Ovary (tissue), 7 donors: ENCODE measurements at regions not wholly inside any gene's neighbourhood (a gene's known extent, or its start where the extent isn't known, plus 50 kb on each side); places are given as distances from the start of the nearest gene placed in this dataset.

Source experiments
- DNase-seq, 5 donors: peaks; one replicate each; pipeline ENCODE4 v3.0.0-alpha.2; 2019 to 2020
- H3K27ac ChIP-seq, 2 donors: fragments of 200-600 bp; one replicate each; pipeline versions ENCODE4 v1.5.1 to v1.8.0; 2019 to 2022
- H3K27me3 ChIP-seq: fragments of 200-600 bp; one replicate; pipeline ENCODE4 v1.8.0; 2022
- H3K36me3 ChIP-seq: fragments of 200-600 bp; sonication (generic); one replicate; pipeline ENCODE4 v1.5.1; 2019
- H3K4me1 ChIP-seq: one replicate; pipeline ENCODE4 v1.8.1; 2013; ENCODE audit warnings: mild to moderate bottlenecking, moderate library complexity; ENCODE audit not compliant: insufficient read depth
- H3K4me3 ChIP-seq: fragments of 200-600 bp; sonication (generic); one replicate; pipeline ENCODE4 v1.5.1; 2017
- H3K9me3 ChIP-seq, 2 donors: fragments of 200-600 bp in 1 of 2; sonication (generic) in 1 of 2; one replicate each; pipeline versions ENCODE4 v1.5.1 to v1.8.1; 2013 to 2019; ENCODE audit warnings: mild to moderate bottlenecking in 1 of 2, moderate library complexity in 1 of 2
- CTCF ChIP-seq, 3 donors: fragments of 450-650 bp in 2 of 3; fragments of 200-600 bp in 1 of 3; IDR thresholded peaks; one replicate each; pipeline versions ENCODE4 v1.5.1 to v1.8.0; 2016 to 2022; ENCODE audit warnings: antibody characterized with exemption in 3 of 3, mild to moderate bottlenecking in 1 of 3
- EP300 ChIP-seq: sonication (generic); formaldehyde crosslinking; IDR thresholded peaks from one replicate; pipeline ENCODE4 v1.6.1; 2017; ENCODE audit warnings: antibody characterized with exemption
- POLR2A ChIP-seq: fragments of 450-650 bp; IDR thresholded peaks from one replicate; pipeline ENCODE4 v1.6.1; 2017; ENCODE audit warnings: antibody characterized with exemption, mild to moderate bottlenecking, moderate library complexity
- WGBS, 3 donors: extraction: QIAGEN DNeasy Blood & Tissue Kit in 1 of 3; methylation state at CpG; one replicate each; pipeline versions ENCODE4 v1.1.5 to v1.1.7; 2013 to 2017; 5-methylcytosine and 5-hydroxymethylcytosine counted together
- intact Hi-C, 4 donors: fragments of 100-400 bp; cut with DNase I; formaldehyde crosslinking; loops; one replicate each; pipeline versions ENCODE4 v1.11.0 to v1.15.1; 2022 to 2023
- donor health status: DM: no; HTN: no; CAD: no; lungs with moderate emphysema.
- donor health status: DM: no; HTN: no; CAD: no.
- donor health status: Bipolar disorder and iron deficiency.
- donor health status: DM: no; HTN: no; CAD: no.
- donor health status: DM: yes; HTN: yes; CAD: no.

- WGBS, 3 donors, result 55 to 67% (median 60%) methylated on average over 17 of the region's 17 CpGs
- no peak for DNase-seq
- Histone ChIP-seq H3K9me3 (no peaks in the 10 kb centered on the region), H3K4me1 (peaks cover 4% of the 10 kb centered on the region), H3K4me3 (no peak overlapping the region), H3K36me3 (no peaks in the 10 kb centered on the region), H3K27me3 (no peaks in the 10 kb centered on the region), H3K27ac (no peak overlapping the region)
- TF ChIP-seq EP300 (no peak), POLR2A (no peak), CTCF (IDR thresholded peaks at IDR 0.05) (no peak)
- intact Hi-C loops, result no loop called here
These were observed 90.7 kb upstream of the RGMA start for GRCh38 chr15:93179700-93180102.

- TF ChIP-seq POLR2A, result no peak
- TF ChIP-seq CTCF (IDR thresholded peaks at IDR 0.05), result no peak
- no peak for TF ChIP-seq EP300
- no peaks in the 10 kb centered on the region for H3K9me3 ChIP-seq
- H3K4me3 ChIP-seq, result no peak overlapping the region
- 46 to 47% (median 47%) methylated on average over 15 of the region's 15 CpGs for WGBS, 3 donors
- H3K4me1 ChIP-seq, result peaks cover 4% of the 10 kb centered on the region
- H3K27me3 ChIP-seq, result no peaks in the 10 kb centered on the region
- intact Hi-C loops, result no loop called here
- H3K27ac ChIP-seq, result no peak overlapping the region
- no peaks in the 10 kb centered on the region for H3K36me3 ChIP-seq
- DNase-seq, result peak in 3 of 5 donors; percentile 28 to 43 (median 28)
These were observed 90.1 kb upstream of the RGMA start for GRCh38 chr15:93179072-93179471.

GRCh38 chr15:93178371-93178770, 89.4 kb upstream of the RGMA start:
- 89 to 91% (median 90%) methylated on average over 8 of the region's 8 CpGs for WGBS, 3 donors
- Histone ChIP-seq H3K27me3 (no peaks in the 10 kb centered on the region), H3K9me3 (no peaks in the 10 kb centered on the region), H3K4me3 (no peak overlapping the region), H3K27ac (no peak overlapping the region), H3K4me1 (peaks cover 4% of the 10 kb centered on the region), H3K36me3 (no peaks in the 10 kb centered on the region)
- no peak for TF ChIP-seq POLR2A
- no peak for TF ChIP-seq EP300
- no peak for TF ChIP-seq CTCF (IDR thresholded peaks at IDR 0.05)
- intact Hi-C loops, result no loop called here
- DNase-seq, result no peak

- peaks cover 4% of the 10 kb centered on the region for H3K4me1 ChIP-seq
- no peak overlapping the region for H3K27ac ChIP-seq
- no peak overlapping the region for H3K4me3 ChIP-seq
- no peaks in the 10 kb centered on the region for H3K36me3 ChIP-seq
- TF ChIP-seq POLR2A (no peak), CTCF (IDR thresholded peaks at IDR 0.05) (no peak), EP300 (no peak)
- no peaks in the 10 kb centered on the region for H3K9me3 ChIP-seq
- 77 to 82% (median 78%) methylated on average over 4 of the region's 4 CpGs for WGBS, 3 donors
- H3K27me3 ChIP-seq, result no peaks in the 10 kb centered on the region
- intact Hi-C loops, result no loop called here
- DNase-seq, result no peak
These were observed 87.1 kb upstream of the RGMA start for GRCh38 chr15:93176065-93176464.

GRCh38 chr15:93174836-93175235, 85.8 kb upstream of the RGMA start:
- Histone ChIP-seq H3K4me3 (no peak overlapping the region), H3K27ac (no peak overlapping the region), H3K36me3 (no peaks in the 10 kb centered on the region), H3K4me1 (peaks cover 4% of the 10 kb centered on the region), H3K27me3 (no peaks in the 10 kb centered on the region), H3K9me3 (no peaks in the 10 kb centered on the region)
- WGBS, 3 donors, result 47 to 78% (median 60%) methylated on average over 2 of the region's 2 CpGs
- intact Hi-C loops, result no loop called here
- TF ChIP-seq EP300 (no peak), POLR2A (no peak), CTCF (IDR thresholded peaks at IDR 0.05) (no peak)
- no peak for DNase-seq
